Activated naive CD4-positive, alpha-beta T cell treated with Interleukin-2 at 50 U/mL for 16 hours (primary cell): ENCODE measurements at regions not wholly inside any gene's neighbourhood (a gene's known extent, or its start where the extent isn't known, plus 50 kb on each side); places are given as distances from the start of the nearest gene placed in this dataset.

ENCODE experiments used
- DNase-seq: peaks from one replicate; pipeline ENCODE4 v3.0.0-alpha.2; 2020

GRCh38 chr16:86356804-86357203 is 153.5 kb upstream of the FOXF1 start:
- DNase-seq: no peak

DNA sequence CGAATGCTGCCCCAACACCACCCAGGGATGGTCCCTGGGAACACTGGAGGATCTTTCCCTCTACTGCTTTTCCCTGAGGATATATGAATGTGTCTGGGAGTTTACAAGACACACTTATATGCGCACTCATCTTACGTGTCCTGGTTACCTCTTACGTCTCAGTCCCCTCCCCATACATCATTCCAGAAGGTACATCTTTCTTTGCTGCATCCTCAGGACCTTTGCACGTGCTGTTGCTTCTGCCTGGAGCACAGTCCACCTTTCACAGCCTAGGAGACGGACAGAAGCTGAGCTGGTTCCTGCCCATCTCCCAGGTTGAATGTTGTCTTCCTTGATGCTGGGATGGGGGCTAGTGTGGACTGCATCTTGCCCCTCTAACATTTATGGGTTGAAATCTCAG is 153.0 kb upstream of the FOXF1 start:
- no peak for DNase-seq

- no peak for DNase-seq
These were observed 152.4 kb upstream of the FOXF1 start for GRCh38 chr16:86357950-86358349.

DNA sequence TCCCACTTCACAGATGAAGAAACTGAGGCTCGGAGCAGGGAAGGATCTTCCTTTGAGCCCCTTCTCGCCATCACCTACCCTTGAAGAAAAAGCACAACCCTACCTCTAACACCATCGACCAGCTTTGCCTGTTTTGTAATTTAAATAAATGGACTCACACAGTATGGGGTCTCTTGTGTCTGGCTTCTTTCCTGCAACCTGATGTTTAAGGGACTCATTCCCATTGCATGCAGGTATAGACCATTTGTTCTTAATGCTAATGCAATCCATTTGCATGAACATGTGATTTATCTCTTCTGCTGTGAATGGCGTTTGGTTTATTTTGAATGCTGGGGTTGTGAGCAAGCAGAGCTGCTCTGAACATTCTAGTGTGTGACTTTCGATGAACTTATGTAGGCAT is 150.8 kb upstream of the FOXF1 start:
- no peak for DNase-seq

GRCh38 chr16:86362155-86362849 is 148.0 kb upstream of the FOXF1 start:
- no peak for DNase-seq

DNA sequence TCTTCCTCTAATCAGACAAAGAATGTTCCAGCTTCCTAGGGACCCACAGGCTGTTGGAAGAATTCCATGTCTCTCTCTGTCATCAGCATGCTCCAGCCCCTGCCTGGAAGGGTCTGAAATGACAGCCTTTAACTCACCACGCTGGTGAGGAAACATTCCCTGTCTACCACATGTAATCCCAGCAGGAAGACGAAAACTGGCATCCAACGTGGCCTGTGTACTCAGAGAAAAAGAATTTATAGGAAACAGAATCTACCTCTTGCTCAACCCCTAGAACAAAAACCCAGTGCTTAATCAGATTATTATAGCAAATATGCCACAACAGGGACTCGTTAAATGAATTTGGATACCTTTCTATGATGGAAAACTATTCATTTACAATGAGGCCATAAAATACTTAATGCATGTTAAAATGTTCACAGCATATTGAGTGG is 147.3 kb upstream of the FOXF1 start:
- no peak for DNase-seq

- no peak for DNase-seq
These were observed 146.3 kb upstream of the FOXF1 start for GRCh38 chr16:86363836-86364618.

- DNase-seq: no peak
These were observed 145.5 kb upstream of the FOXF1 start for GRCh38 chr16:86364653-86365380.

- no peak for DNase-seq
These were observed 144.6 kb upstream of the FOXF1 start for GRCh38 chr16:86365513-86366273.

DNA sequence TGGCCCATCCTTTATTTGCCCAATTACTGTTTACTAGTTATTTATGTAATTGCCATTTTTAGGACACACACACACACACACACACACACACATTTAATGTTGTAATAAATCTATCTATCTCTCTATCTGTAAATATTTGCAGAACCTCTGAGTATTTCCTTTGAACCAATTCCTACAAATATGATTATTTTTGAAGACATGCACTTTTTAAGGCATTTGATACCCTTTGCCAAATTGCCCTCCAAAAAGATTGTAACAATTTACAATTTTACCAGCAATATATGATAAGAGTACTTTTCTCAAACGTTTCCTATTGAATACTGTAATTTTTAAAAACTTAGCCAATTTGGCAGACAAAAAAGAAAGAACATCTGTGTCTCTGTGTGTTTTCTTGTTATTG is 143.8 kb upstream of the FOXF1 start:
- no peak for DNase-seq

GRCh38 chr16:86367291-86368072 is 142.8 kb upstream of the FOXF1 start:
- no peak for DNase-seq

GRCh38 chr16:86368261-86368660 is 142.1 kb upstream of the FOXF1 start:
- no peak for DNase-seq

- no peak for DNase-seq
These were observed 140.3 kb upstream of the FOXF1 start for GRCh38 chr16:86370062-86370461.

DNA sequence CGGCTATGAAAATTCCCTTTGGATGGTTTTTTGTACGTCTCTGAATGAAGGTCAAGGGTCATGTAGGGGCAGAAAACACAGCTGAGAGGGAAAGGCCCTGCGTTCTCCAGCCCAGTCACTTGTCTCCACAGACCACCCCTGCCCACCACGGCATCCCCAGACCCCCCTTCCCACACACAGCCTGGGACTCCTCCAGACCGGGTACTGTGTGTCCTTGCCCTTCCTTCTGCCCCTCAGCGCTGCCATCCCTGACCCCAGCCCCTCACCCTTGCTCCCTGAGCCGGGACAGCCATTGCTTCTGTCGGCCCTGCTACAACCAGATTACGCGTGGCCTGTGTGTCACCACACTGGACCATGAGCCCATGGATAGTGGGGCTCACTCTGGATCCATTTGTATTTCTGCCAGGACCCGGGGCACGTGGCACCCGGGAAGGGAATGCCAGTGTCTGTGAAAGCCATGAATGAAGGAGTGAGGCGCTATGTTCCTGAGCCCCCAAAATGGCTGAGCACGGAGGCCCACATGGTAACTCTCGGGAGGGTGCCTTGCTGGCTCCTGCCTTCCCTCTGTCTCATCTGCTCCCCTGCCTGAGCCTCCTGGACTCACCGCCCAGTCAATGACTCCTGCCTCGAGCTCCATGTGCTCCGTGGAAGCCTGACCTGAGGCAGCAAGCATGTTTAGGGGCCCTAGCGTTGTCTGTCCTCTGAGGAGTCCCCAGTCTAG is 139.1 kb upstream of the FOXF1 start:
- DNase-seq: no peak

- no peak for DNase-seq
These were observed 138.1 kb upstream of the FOXF1 start for GRCh38 chr16:86372193-86372592.

- no peak for DNase-seq
These were observed 136.9 kb upstream of the FOXF1 start for GRCh38 chr16:86373276-86373901.

GRCh38 chr16:86374603-86375130 is 135.7 kb upstream of the FOXF1 start:
- no peak for DNase-seq

DNA sequence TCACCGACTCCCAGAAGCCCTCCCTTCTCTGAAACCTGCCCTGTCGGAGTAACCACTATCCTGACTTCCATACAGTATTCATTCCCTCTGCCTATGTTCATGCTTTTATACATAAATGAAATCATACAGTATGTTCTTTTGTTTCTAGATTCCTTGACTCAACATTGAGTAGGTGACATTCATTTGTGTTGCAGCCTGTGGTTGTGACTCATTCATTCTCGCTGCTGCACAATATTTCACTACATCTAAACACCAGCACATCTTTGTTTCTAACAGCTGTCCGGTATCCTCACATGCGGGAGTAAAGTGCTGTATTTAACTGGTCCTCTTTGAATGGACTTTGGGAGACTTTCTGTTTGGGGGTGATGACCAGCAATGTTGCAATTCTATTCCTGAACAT is 135.0 kb upstream of the FOXF1 start:
- DNase-seq: no peak

GRCh38 chr16:86375851-86376250 is 134.5 kb upstream of the FOXF1 start:
- no peak for DNase-seq

GRCh38 chr16:86376837-86377236 is 133.5 kb upstream of the FOXF1 start:
- DNase-seq: no peak
